WTC11 (cell line): ENCODE measurements at regions not wholly inside any gene's neighbourhood (a gene's known extent, or its start where the extent isn't known, plus 50 kb on each side); places are given as distances from the start of the nearest gene placed in this dataset.

Experiments used
- ATAC-seq: fragments of 200-7000 bp; cut with Tn5 transposase; 2 replicates; pipeline ENCODE4 v1.10.0; 2021; ENCODE audit warnings: mild to moderate bottlenecking, moderate library complexity
- CTCF ChIA-PET: fragments of 300-600 bp; sonication (Branson Sonifier 250); formaldehyde crosslinking; loops from one replicate; lab custom pipeline; 2021; ENCODE audit warnings: antibody characterized with exemption; lab: Charles Lee
- POLR2A ChIA-PET: fragments of 350-600 bp; sonication (Branson Sonifier 250); formaldehyde crosslinking; loops from one replicate; lab custom pipeline; 2021; ENCODE audit warnings: antibody characterized with exemption; lab: Charles Lee
- DNase-seq: peaks from one replicate; pipeline ENCODE4 v3.0.0; 2021; ENCODE audit warnings: low spot score
- H3K27ac Mint-ChIP-seq: 2 replicates; pipeline ENCODE4 v1.8.0; 2021; ENCODE audit warnings: mixed read lengths
- H3K27me3 Mint-ChIP-seq: 2 replicates; pipeline ENCODE4 v1.8.0; 2021; ENCODE audit warnings: low read depth, mild to moderate bottlenecking, moderate library complexity, mixed read lengths
- H3K36me3 Mint-ChIP-seq: 2 replicates; pipeline ENCODE4 v1.8.0; 2021; ENCODE audit warnings: mixed read lengths
- H3K4me1 Mint-ChIP-seq: 2 replicates; pipeline ENCODE4 v1.8.0; 2022; ENCODE audit warnings: mixed read lengths
- H3K4me3 Mint-ChIP-seq: 2 replicates; pipeline ENCODE4 v1.8.0; 2021; ENCODE audit warnings: mild to moderate bottlenecking, moderate library complexity, mixed read lengths
- H3K9me3 Mint-ChIP-seq: 2 replicates; pipeline ENCODE4 v1.8.0; 2021; ENCODE audit warnings: mixed read lengths
- GRHL2 ChIP-seq: fragments of 250-450 bp; sonication (Bioruptor Pico); IDR thresholded peaks from 2 replicates; pipeline ENCODE4 v1.8.0; 2022; ENCODE audit warnings: mild to moderate bottlenecking, moderate library complexity; ENCODE audit not compliant: insufficient replicate concordance, severe bottlenecking
- GTF2I ChIP-seq: fragments of 250-450 bp; sonication (Bioruptor Pico); conservative IDR thresholded peaks from 2 replicates; pipeline ENCODE4 v1.4.0; 2021; ENCODE audit warnings: mild to moderate bottlenecking
- HMGA2 ChIP-seq: fragments of 250-450 bp; sonication (Bioruptor Pico); IDR thresholded peaks from 2 replicates; pipeline ENCODE4 v1.4.0; 2021; ENCODE audit warnings: mild to moderate bottlenecking, moderate library complexity
- IRF2 ChIP-seq: sonication (generic); formaldehyde crosslinking; IDR thresholded peaks from 2 replicates; pipeline ENCODE4 v1.8.0; 2022; ENCODE audit warnings: low read depth, missing genetic modification reagents, borderline replicate concordance
- MYBL2 ChIP-seq: sonication (generic); formaldehyde crosslinking; IDR thresholded peaks from 2 replicates; pipeline ENCODE4 v1.8.1; 2023; ENCODE audit warnings: mild to moderate bottlenecking, moderate library complexity, missing genetic modification reagents
- NR3C1 ChIP-seq: sonication (generic); formaldehyde crosslinking; conservative IDR thresholded peaks from 2 replicates; pipeline ENCODE4 v1.8.1; 2023; ENCODE audit warnings: low read depth, mild to moderate bottlenecking, missing genetic modification reagents
- SMAD3 ChIP-seq: sonication (generic); formaldehyde crosslinking; IDR thresholded peaks from 2 replicates; pipeline ENCODE4 v1.8.0; 2022; ENCODE audit warnings: missing genetic modification reagents, mild to moderate bottlenecking, borderline replicate concordance
- ZNF138 ChIP-seq: sonication (generic); formaldehyde crosslinking; conservative IDR thresholded peaks from 2 replicates; pipeline ENCODE4 v1.8.1; 2022; ENCODE audit warnings: mild to moderate bottlenecking, moderate library complexity, missing genetic modification reagents
- TF ChIP-seq, protein P1 (sequence below): sonication (generic); formaldehyde crosslinking; IDR thresholded peaks from 2 replicates; pipeline ENCODE4 v1.8.1; 2023; ENCODE audit warnings: mild to moderate bottlenecking, missing genetic modification reagents, moderate library complexity
- TF ChIP-seq, protein P2 (sequence below): fragments of 250-450 bp; sonication (Bioruptor Pico); conservative IDR thresholded peaks from 2 replicates; pipeline ENCODE4 v1.9.0; 2021; ENCODE audit warnings: mild to moderate bottlenecking
- TF ChIP-seq, protein P3 (sequence below): sonication (generic); formaldehyde crosslinking; IDR thresholded peaks from 2 replicates; pipeline ENCODE4 v1.8.1; 2022; ENCODE audit warnings: missing genetic modification reagents, borderline replicate concordance
- TF ChIP-seq, protein P4 (sequence below): fragments of 200-600 bp; IDR thresholded peaks from 2 replicates; pipeline ENCODE4 v1.8.0; 2022; ENCODE audit warnings: antibody characterized with exemption
- TF ChIP-seq, protein P5 (sequence below): sonication (generic); formaldehyde crosslinking; IDR thresholded peaks from 2 replicates; pipeline ENCODE4 v1.8.0; 2022; ENCODE audit warnings: mild to moderate bottlenecking, missing genetic modification reagents
- TF ChIP-seq, protein P6 (sequence below): sonication (generic); formaldehyde crosslinking; IDR thresholded peaks from 2 replicates; pipeline ENCODE4 v1.8.1; 2023; ENCODE audit warnings: mild to moderate bottlenecking, missing genetic modification reagents, borderline replicate concordance
- TF ChIP-seq, protein P7 (sequence below): sonication (generic); formaldehyde crosslinking; IDR thresholded peaks from 2 replicates; pipeline ENCODE4 v1.8.1; 2023; ENCODE audit warnings: mild to moderate bottlenecking, missing genetic modification reagents
- TF ChIP-seq, protein P8 (sequence below): sonication (generic); formaldehyde crosslinking; IDR thresholded peaks from 2 replicates; pipeline ENCODE4 v1.8.1; 2022; ENCODE audit warnings: low read depth, mild to moderate bottlenecking, moderate library complexity, missing genetic modification reagents, borderline replicate concordance

DNA sequence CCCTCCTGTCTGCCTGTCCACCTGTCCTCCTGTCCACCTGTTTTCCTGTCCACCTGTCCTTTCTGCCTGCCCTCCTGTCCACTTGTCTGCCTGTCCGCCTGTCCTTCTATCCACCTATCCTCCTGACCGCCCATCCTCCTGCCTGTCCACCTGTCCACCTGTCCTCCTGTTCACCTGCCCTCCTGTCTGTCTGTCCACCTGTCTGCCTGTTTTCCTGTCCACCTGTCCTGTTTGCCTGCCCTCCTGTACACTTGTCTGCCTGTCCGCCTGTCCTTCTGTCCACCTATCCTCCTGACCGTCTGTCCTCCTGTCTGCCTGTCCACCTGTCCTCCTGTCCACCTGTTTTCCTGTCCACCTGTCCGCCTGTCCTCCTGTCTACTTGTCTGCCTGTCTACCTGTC is 682.8 kb downstream of the TBC1D22A start (continued):
- TF ChIP-seq HMGA2 (CRISPR knock-in tag) (no peak), MYBL2 (CRISPR knock-in tag) (no peak), NR3C1 (CRISPR knock-in tag) (no peak)
- TF ChIP-seq, protein P1, sequence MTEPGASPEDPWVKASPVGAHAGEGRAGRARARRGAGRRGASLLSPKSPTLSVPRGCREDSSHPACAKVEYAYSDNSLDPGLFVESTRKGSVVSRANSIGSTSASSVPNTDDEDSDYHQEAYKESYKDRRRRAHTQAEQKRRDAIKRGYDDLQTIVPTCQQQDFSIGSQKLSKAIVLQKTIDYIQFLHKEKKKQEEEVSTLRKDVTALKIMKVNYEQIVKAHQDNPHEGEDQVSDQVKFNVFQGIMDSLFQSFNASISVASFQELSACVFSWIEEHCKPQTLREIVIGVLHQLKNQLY: no peak

DNA sequence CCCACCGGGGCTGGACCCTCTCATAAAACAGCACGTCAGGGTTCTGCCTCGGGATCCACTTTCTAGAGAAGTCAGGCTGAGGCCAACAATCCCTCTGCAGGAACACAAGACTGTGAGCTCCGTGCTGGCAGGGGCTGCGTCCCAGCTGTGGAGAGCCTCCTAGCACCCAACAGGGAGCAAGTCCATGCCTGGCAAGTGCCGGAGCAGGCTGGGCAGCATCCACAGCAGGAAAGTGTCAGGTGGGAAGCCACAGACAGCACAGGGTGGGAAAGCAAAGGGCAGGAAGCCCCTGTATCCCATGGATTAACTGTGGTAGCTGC is 682.3 kb downstream of the TBC1D22A start:
- CTCF ChIA-PET: no interaction called here
- H3K36me3 Mint-ChIP-seq: peaks cover 37% of the 10 kb centered on the region
- ATAC-seq (no peak), DNase-seq (no peak)
- H3K27ac Mint-ChIP-seq: no peak overlapping the region
- POLR2A ChIA-PET: no interaction called here
- H3K4me3 Mint-ChIP-seq: no peak overlapping the region
- no peaks in the 10 kb centered on the region for H3K4me1 Mint-ChIP-seq
- H3K9me3 Mint-ChIP-seq: peaks cover 57% of the 10 kb centered on the region
- TF ChIP-seq IRF2 (CRISPR knock-in tag): no peak
- TF ChIP-seq, protein P2, sequence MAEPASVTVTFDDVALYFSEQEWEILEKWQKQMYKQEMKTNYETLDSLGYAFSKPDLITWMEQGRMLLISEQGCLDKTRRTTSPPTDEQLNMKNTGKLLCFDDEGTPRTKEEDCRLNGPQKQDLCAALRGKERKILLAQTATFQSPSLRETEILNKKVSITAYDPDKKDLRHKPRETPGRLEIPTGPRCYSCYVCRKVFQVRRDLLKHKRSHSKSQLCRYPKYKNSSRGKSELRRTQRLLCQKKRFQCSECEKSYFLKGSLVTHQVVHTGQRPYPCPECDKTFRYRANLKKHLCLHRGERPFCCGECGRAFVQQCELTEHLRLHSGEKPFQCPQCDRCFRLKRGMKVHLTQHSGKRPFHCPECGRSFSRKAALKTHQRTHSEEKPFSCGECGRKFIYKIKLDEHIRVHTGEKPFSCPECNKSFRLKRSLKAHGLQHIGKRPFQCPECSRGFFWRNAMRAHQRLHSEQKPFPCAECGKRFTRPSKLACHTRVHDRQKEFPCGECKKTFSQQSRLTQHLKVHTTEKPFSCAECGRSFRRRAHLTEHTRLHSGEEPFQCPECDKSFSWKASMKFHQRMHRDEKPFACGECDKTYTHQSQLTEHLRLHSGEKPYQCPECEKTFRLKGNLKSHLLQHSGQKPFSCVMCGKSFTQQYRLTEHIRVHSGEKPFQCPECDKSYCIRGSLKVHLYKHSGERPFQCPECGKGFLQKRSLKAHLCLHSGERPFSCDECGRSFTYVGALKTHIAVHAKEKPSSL (CRISPR knock-in tag): no peak
- H3K27me3 Mint-ChIP-seq: peaks cover 11% of the 10 kb centered on the region

DNA sequence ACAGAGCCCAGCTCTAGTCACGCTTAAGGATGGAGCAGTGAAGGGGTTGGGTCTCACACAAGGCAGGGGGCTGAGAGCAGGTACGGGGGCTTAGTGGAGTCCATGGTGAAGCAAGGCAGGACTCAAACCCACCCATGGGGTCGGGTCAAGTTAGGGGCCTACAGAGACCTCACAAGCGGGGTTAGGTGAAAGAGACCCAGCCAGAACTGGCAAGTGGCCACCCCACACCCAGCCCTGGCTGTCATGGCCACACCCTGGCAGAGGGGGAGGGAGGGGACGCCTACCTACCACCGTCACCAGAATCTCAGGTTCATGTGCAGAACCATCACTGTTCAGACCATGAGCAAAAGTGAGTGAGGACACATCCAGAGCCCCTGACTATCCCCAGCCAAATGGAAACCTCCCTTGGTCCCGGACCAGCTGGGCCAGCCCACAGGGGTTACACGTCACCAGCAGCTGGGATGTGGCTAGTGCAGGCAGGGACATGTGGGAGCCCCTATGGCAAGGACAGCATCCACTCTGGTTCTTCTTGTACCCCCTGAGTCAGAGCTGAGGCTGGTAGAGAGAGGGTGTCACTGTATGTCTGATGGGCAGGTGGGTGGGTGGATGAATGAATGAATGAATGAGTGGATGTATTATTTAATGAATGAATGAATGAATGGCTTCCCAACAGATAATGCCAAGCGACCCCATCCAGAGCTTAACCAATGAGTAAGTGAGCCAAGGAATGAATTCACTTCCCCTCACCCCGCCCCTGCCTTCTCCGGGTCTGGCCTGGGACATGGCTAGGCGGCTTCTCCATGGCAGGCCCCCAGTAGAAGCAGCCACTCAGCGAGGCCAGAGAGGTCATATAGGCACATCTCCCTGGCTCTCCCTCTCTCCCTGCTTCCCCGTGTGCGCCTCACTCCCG is 681.6 kb downstream of the TBC1D22A start:
- Mint-ChIP-seq H3K27ac (no peak overlapping the region), H3K9me3 (peaks cover 62% of the 10 kb centered on the region), H3K27me3 (peaks cover 11% of the 10 kb centered on the region), H3K4me3 (no peak overlapping the region), H3K36me3 (peaks cover 42% of the 10 kb centered on the region), H3K4me1 (no peaks in the 10 kb centered on the region)
- CTCF ChIA-PET: no interaction called here
- POLR2A ChIA-PET: no interaction called here
- DNase-seq (no peak), ATAC-seq (no peak)
- no peak for TF ChIP-seq SMAD3
- no peak for TF ChIP-seq GTF2I (CRISPR knock-in tag)
- TF ChIP-seq, protein P3, sequence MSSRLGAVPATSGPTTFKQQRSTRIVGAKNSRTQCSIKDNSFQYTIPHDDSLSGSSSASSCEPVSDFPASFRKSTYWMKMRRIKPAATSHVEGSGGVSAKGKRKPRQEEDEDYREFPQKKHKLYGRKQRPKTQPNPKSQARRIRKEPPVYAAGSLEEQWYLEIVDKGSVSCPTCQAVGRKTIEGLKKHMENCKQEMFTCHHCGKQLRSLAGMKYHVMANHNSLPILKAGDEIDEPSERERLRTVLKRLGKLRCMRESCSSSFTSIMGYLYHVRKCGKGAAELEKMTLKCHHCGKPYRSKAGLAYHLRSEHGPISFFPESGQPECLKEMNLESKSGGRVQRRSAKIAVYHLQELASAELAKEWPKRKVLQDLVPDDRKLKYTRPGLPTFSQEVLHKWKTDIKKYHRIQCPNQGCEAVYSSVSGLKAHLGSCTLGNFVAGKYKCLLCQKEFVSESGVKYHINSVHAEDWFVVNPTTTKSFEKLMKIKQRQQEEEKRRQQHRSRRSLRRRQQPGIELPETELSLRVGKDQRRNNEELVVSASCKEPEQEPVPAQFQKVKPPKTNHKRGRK (CRISPR knock-in tag): no peak
- TF ChIP-seq ZNF138: no peak
- TF ChIP-seq GRHL2 (CRISPR knock-in tag): no peak
- TF ChIP-seq, protein P4, sequence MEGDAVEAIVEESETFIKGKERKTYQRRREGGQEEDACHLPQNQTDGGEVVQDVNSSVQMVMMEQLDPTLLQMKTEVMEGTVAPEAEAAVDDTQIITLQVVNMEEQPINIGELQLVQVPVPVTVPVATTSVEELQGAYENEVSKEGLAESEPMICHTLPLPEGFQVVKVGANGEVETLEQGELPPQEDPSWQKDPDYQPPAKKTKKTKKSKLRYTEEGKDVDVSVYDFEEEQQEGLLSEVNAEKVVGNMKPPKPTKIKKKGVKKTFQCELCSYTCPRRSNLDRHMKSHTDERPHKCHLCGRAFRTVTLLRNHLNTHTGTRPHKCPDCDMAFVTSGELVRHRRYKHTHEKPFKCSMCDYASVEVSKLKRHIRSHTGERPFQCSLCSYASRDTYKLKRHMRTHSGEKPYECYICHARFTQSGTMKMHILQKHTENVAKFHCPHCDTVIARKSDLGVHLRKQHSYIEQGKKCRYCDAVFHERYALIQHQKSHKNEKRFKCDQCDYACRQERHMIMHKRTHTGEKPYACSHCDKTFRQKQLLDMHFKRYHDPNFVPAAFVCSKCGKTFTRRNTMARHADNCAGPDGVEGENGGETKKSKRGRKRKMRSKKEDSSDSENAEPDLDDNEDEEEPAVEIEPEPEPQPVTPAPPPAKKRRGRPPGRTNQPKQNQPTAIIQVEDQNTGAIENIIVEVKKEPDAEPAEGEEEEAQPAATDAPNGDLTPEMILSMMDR: no peak
- TF ChIP-seq, protein P5, sequence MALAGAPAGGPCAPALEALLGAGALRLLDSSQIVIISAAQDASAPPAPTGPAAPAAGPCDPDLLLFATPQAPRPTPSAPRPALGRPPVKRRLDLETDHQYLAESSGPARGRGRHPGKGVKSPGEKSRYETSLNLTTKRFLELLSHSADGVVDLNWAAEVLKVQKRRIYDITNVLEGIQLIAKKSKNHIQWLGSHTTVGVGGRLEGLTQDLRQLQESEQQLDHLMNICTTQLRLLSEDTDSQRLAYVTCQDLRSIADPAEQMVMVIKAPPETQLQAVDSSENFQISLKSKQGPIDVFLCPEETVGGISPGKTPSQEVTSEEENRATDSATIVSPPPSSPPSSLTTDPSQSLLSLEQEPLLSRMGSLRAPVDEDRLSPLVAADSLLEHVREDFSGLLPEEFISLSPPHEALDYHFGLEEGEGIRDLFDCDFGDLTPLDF (CRISPR knock-in tag): no peak
- TF ChIP-seq, protein P6, sequence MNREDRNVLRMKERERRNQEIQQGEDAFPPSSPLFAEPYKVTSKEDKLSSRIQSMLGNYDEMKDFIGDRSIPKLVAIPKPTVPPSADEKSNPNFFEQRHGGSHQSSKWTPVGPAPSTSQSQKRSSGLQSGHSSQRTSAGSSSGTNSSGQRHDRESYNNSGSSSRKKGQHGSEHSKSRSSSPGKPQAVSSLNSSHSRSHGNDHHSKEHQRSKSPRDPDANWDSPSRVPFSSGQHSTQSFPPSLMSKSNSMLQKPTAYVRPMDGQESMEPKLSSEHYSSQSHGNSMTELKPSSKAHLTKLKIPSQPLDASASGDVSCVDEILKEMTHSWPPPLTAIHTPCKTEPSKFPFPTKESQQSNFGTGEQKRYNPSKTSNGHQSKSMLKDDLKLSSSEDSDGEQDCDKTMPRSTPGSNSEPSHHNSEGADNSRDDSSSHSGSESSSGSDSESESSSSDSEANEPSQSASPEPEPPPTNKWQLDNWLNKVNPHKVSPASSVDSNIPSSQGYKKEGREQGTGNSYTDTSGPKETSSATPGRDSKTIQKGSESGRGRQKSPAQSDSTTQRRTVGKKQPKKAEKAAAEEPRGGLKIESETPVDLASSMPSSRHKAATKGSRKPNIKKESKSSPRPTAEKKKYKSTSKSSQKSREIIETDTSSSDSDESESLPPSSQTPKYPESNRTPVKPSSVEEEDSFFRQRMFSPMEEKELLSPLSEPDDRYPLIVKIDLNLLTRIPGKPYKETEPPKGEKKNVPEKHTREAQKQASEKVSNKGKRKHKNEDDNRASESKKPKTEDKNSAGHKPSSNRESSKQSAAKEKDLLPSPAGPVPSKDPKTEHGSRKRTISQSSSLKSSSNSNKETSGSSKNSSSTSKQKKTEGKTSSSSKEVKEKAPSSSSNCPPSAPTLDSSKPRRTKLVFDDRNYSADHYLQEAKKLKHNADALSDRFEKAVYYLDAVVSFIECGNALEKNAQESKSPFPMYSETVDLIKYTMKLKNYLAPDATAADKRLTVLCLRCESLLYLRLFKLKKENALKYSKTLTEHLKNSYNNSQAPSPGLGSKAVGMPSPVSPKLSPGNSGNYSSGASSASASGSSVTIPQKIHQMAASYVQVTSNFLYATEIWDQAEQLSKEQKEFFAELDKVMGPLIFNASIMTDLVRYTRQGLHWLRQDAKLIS: no peak
- TF ChIP-seq, protein P7, sequence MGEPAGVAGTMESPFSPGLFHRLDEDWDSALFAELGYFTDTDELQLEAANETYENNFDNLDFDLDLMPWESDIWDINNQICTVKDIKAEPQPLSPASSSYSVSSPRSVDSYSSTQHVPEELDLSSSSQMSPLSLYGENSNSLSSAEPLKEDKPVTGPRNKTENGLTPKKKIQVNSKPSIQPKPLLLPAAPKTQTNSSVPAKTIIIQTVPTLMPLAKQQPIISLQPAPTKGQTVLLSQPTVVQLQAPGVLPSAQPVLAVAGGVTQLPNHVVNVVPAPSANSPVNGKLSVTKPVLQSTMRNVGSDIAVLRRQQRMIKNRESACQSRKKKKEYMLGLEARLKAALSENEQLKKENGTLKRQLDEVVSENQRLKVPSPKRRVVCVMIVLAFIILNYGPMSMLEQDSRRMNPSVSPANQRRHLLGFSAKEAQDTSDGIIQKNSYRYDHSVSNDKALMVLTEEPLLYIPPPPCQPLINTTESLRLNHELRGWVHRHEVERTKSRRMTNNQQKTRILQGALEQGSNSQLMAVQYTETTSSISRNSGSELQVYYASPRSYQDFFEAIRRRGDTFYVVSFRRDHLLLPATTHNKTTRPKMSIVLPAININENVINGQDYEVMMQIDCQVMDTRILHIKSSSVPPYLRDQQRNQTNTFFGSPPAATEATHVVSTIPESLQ (CRISPR knock-in tag): no peak
- TF ChIP-seq, protein P8, sequence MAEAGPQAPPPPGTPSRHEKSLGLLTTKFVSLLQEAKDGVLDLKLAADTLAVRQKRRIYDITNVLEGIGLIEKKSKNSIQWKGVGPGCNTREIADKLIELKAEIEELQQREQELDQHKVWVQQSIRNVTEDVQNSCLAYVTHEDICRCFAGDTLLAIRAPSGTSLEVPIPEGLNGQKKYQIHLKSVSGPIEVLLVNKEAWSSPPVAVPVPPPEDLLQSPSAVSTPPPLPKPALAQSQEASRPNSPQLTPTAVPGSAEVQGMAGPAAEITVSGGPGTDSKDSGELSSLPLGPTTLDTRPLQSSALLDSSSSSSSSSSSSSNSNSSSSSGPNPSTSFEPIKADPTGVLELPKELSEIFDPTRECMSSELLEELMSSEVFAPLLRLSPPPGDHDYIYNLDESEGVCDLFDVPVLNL (CRISPR knock-in tag): no peak
